Gastrocnemius medialis (tissue), 4 donors: ENCODE measurements at regions not wholly inside any gene's neighbourhood (a gene's known extent, or its start where the extent isn't known, plus 50 kb on each side); places are given as distances from the start of the nearest gene placed in this dataset.

Source experiments
- CTCF ChIP-seq, 5 experiments: fragments of 450-650 bp in 3 of 5; fragments of 200-600 bp in 2 of 5; sonication (generic) in 2 of 5; IDR thresholded peaks in 4 of 5; conservative IDR thresholded peaks in 1 of 5; 1 replicate in 4 of 5; 2 replicates in 1 of 5; pipeline ENCODE4 v1.5.1; 2016 to 2019; ENCODE audit warnings: antibody characterized with exemption in 5 of 5, mild to moderate bottlenecking in 3 of 5, moderate library complexity in 3 of 5
- POLR2A ChIP-seq, 2 donors: fragments of 450-650 bp; IDR thresholded peaks; one replicate each; pipeline ENCODE4 v1.6.1; 2017; ENCODE audit warnings: antibody characterized with exemption in 2 of 2, mild to moderate bottlenecking in 2 of 2, moderate library complexity in 2 of 2

- TF ChIP-seq CTCF (IDR thresholded peaks at IDR 0.05 in 4 of 5, conservative IDR thresholded peaks at IDR 0.05 in 1 of 5): no peak
- TF ChIP-seq POLR2A (IDR thresholded peaks at IDR 0.05): no peak
These were observed 376.9 kb upstream of the SPRY2 start for GRCh38 chr13:80717776-80718175.
